HCT116 (cell line): ENCODE measurements at regions not wholly inside any gene's neighbourhood (a gene's known extent, or its start where the extent isn't known, plus 50 kb on each side); places are given as distances from the start of the nearest gene placed in this dataset.

Experiments
- ATAC-seq: fragments of 200-7000 bp; cut with Tn5 transposase; 2 replicates; pipeline ENCODE4 v1.9.1; 2020; ENCODE audit warnings: mild to moderate bottlenecking, moderate library complexity
- BruUV-seq: library from RNA; stranded (reverse); fragments of 400-500 nt; replicated peaks from 2 replicates; lab custom pipeline; 2021; lab: Mats Ljungman, UMichigan
- CTCF ChIA-PET: fragments of 300-600 bp; sonication (Branson Sonifier 250); formaldehyde crosslinking; loops from one replicate; lab custom pipeline; 2021; ENCODE audit warnings: antibody characterized with exemption; lab: Charles Lee
- POLR2A ChIA-PET: fragments of 300-600, 350-600 bp; sonication (Branson Sonifier 250); formaldehyde crosslinking; loops from one replicate; lab custom pipeline; 2021; ENCODE audit warnings: antibody characterized with exemption; lab: Charles Lee
- RAD21 ChIA-PET, 2 experiments: fragments of 300-600 bp; sonication (Branson Sonifier 250); formaldehyde crosslinking; loops; one replicate each; lab custom pipeline; 2023; ENCODE audit warnings: low total read pairs in 2 of 2; ENCODE audit not compliant: uncharacterized antibody in 2 of 2, unreplicated experiment in 2 of 2, low non-redundant PET in 1 of 2; lab: Charles Lee
- DNase-seq: peaks from one replicate; pipeline ENCODE4 v3.0.0-alpha.2; 2010; ENCODE audit warnings: low read depth, low spot score
- H2AFZ ChIP-seq: fragments of 200-600 bp; shearing (Covaris generic), sonication (generic); 2 replicates; pipeline ENCODE4 v1.6.1; 2017; ENCODE audit warnings: low read depth, mixed run types, mixed read lengths, antibody characterized with exemption, low read length; ENCODE audit not compliant: poor library complexity, severe bottlenecking
- H3K27ac ChIP-seq: 2 replicates; pipeline ENCODE4 v1.5.1; 2012; ENCODE audit warnings: low read depth, low read length
- H3K27me3 ChIP-seq: fragments of 200-600 bp; sonication (generic); 2 replicates; pipeline ENCODE4 v1.6.1; 2016; ENCODE audit warnings: mixed run types, low read length, mixed read lengths; ENCODE audit not compliant: insufficient read depth
- H3K36me3 ChIP-seq, 2 experiments: fragments of 200-500 bp in 1 of 2; fragments of 200-600 bp in 1 of 2; sonication (Bioruptor generic) in 1 of 2; sonication (generic) in 1 of 2; 2 replicates each; pipeline versions ENCODE4 v1.5.1 to v1.6.1; 2014 to 2016; ENCODE audit warnings: low read length in 2 of 2, inconsistent platforms in 1 of 2, mixed read lengths in 1 of 2, mixed run types in 1 of 2; ENCODE audit not compliant: insufficient read depth in 2 of 2, control insufficient read depth in 1 of 2
- H3K4me1 ChIP-seq, 2 experiments: fragments of 200-600 bp in 1 of 2; sonication (generic) in 1 of 2; 2 replicates each; pipeline versions ENCODE4 v1.5.1 to v1.6.1; 2012 to 2017; ENCODE audit warnings: low read length in 2 of 2, inconsistent platforms in 1 of 2, mild to moderate bottlenecking in 1 of 2, mixed read lengths in 1 of 2, mixed run types in 1 of 2, moderate library complexity in 1 of 2; ENCODE audit not compliant: insufficient read depth in 2 of 2, control insufficient read depth in 1 of 2
- H3K4me2 ChIP-seq: fragments of 200-600 bp; sonication (generic); 2 replicates; pipeline ENCODE4 v1.6.1; 2017; ENCODE audit warnings: mixed run types, low read length, mixed read lengths
- H3K4me3 ChIP-seq, 2 experiments: fragments of 200-600 bp in 1 of 2; sonication (generic) in 1 of 2; replicated peaks in 1 of 2; 2 replicates each; pipeline ENCODE4 v1.5.1; 2011 to 2016; ENCODE audit warnings: low read length in 2 of 2, control low read depth in 1 of 2, low read depth in 1 of 2, mild to moderate bottlenecking in 1 of 2, mixed read lengths in 1 of 2, mixed run types in 1 of 2
- H3K79me2 ChIP-seq: fragments of 200-600 bp; sonication (generic); 2 replicates; pipeline ENCODE4 v1.6.1; 2017; ENCODE audit warnings: mild to moderate bottlenecking, mixed run types, low read length, moderate library complexity, mixed read lengths; ENCODE audit not compliant: insufficient read depth
- H3K9ac ChIP-seq: fragments of 200-600 bp; sonication (generic); 2 replicates; pipeline ENCODE4 v1.6.1; 2016; ENCODE audit warnings: low read length, mixed read lengths
- H3K9me2 ChIP-seq: fragments of 200-600 bp; sonication (generic), shearing (Covaris generic); 2 replicates; pipeline ENCODE4 v1.6.1; 2017; ENCODE audit warnings: mixed run types, mild to moderate bottlenecking, moderate library complexity; ENCODE audit not compliant: insufficient read depth
- H3K9me3 ChIP-seq, 2 experiments: fragments of 200-500 bp in 1 of 2; fragments of 200-600 bp in 1 of 2; sonication (Bioruptor generic) in 1 of 2; sonication (generic) in 1 of 2; 2 replicates each; pipeline ENCODE4 v1.6.1; 2014 to 2017; ENCODE audit warnings: low read length in 2 of 2, mixed read lengths in 2 of 2, inconsistent platforms in 1 of 2, low read depth in 1 of 2, mild to moderate bottlenecking in 1 of 2, mixed run types in 1 of 2, moderate library complexity in 1 of 2; ENCODE audit not compliant: control insufficient read depth in 1 of 2, insufficient read depth in 1 of 2
- H4K20me1 ChIP-seq: fragments of 200-600 bp; sonication (generic), shearing (Covaris generic); 2 replicates; pipeline ENCODE4 v1.6.1; 2017; ENCODE audit warnings: mixed run types, mild to moderate bottlenecking, moderate library complexity; ENCODE audit not compliant: insufficient read depth
- ATF3 ChIP-seq: IDR thresholded peaks from 2 replicates; pipeline ENCODE4 v1.6.1; 2012
- CBX3 ChIP-seq: IDR thresholded peaks from 2 replicates; pipeline ENCODE4 v1.6.1; 2012; ENCODE audit warnings: low read depth
- CEBPB ChIP-seq: IDR thresholded peaks from 2 replicates; pipeline ENCODE4 v1.6.1; 2012; ENCODE audit warnings: low read depth
- CTCF ChIP-seq, 3 experiments: fragments of 200-600 bp in 1 of 3; sonication (generic) in 1 of 3; IDR thresholded peaks in 2 of 3; conservative IDR thresholded peaks in 1 of 3; 2 replicates each; pipeline ENCODE4 v1.5.1; 2012 to 2017; ENCODE audit warnings: low read depth in 2 of 3, low read length in 2 of 3, antibody characterized with exemption in 1 of 3, borderline replicate concordance in 1 of 3, control low read depth in 1 of 3, mild to moderate bottlenecking in 1 of 3, mixed read lengths in 1 of 3, mixed run types in 1 of 3, moderate library complexity in 1 of 3; ENCODE audit not compliant: insufficient read depth in 1 of 3
- EGR1 ChIP-seq: IDR thresholded peaks from 2 replicates; pipeline ENCODE4 v1.6.1; 2012; ENCODE audit warnings: low read depth
- FOSL1 ChIP-seq: IDR thresholded peaks from 2 replicates; pipeline ENCODE4 v1.6.1; 2012; ENCODE audit warnings: low read depth
- POLR2AphosphoS5 ChIP-seq: IDR thresholded peaks from 2 replicates; pipeline ENCODE4 v1.6.1; 2011; ENCODE audit warnings: mild to moderate bottlenecking, low read depth, low read length, moderate library complexity
- SIN3A ChIP-seq: IDR thresholded peaks from 2 replicates; pipeline ENCODE4 v1.6.1; 2012; ENCODE audit warnings: low read depth
- SP1 ChIP-seq: IDR thresholded peaks from 2 replicates; pipeline ENCODE4 v1.6.1; 2012; ENCODE audit warnings: low read depth
- SRF ChIP-seq: IDR thresholded peaks from 2 replicates; pipeline ENCODE4 v1.6.1; 2012; ENCODE audit warnings: low read depth
- TCF7L2 ChIP-seq: IDR thresholded peaks from 2 replicates; pipeline ENCODE4 v1.7.0; 2011; ENCODE audit warnings: borderline replicate concordance, inconsistent platforms; ENCODE audit not compliant: insufficient read depth, insufficient read length; ENCODE audit errors: extremely low read depth
- YY1 ChIP-seq: IDR thresholded peaks from 2 replicates; pipeline ENCODE4 v1.6.1; 2011; ENCODE audit warnings: low read length, low read depth, moderate library complexity, mild to moderate bottlenecking; ENCODE audit not compliant: insufficient replicate concordance; ENCODE audit errors: extremely low read depth
- ZNF274 ChIP-seq: fragments of 200-500 bp; sonication (Bioruptor generic); IDR thresholded peaks from 2 replicates; pipeline ENCODE4 v1.6.1; 2014; ENCODE audit warnings: mild to moderate bottlenecking, low read depth, low read length, inconsistent platforms
- intact Hi-C: fragments of 100-400 bp; cut with micrococcal nuclease; formaldehyde crosslinking; loops from 2 replicates; pipeline ENCODE4 v1.10.0; 2022

DNA sequence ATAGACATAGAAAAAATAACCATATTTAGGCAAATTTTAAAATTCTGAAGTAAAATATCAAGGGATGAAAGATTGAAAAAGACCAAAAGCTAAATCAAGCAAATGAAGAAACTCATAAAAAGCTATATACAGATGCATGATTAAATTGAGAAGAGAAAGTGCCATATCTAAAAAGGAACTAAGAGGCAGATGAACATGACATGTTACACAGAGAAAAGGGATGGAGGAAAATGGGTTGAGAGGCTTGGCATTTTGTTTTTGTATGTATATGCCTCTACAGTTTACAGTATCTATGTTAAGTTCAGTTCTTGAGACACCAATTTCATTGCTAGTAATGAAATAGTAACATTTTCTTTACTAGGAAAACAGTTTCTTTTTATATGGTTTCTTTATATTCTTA lies 1507.4 kb upstream of the SPRY2 start:
- Histone ChIP-seq H3K27me3 (no peaks in the 10 kb centered on the region), H3K4me3 (no peak overlapping the region), H3K4me2 (no peak overlapping the region)
- intact Hi-C loops = no loop called here
- ChIA-PET POLR2A (no interaction called here), RAD21 (no interaction called here)
- DNase-seq = no peak
- no peak for TF ChIP-seq EGR1
- no peak for TF ChIP-seq ZNF274
- no peak for TF ChIP-seq FOSL1
- TF ChIP-seq ATF3 = no peak
- no peak for TF ChIP-seq TCF7L2
- no peak for TF ChIP-seq YY1
- TF ChIP-seq POLR2AphosphoS5 = no peak
- TF ChIP-seq SRF = no peak
- TF ChIP-seq SP1 = no peak
- no peak for TF ChIP-seq CTCF (IDR thresholded peaks at IDR 0.05 in 2 of 3, conservative IDR thresholded peaks at IDR 0.05 in 1 of 3; ENCODE audit: borderline replicate concordance in 1 of 3, insufficient read depth in 1 of 3, low read depth in 2 of 3, low read length in 2 of 3)
- TF ChIP-seq SIN3A = no peak
- no peak for TF ChIP-seq CEBPB
- no peak for TF ChIP-seq CBX3
- TF ChIP-seq, all 23 proteins: peak for 0
- CTCF ChIA-PET = no interaction called here
- no peak overlapping the region for H3K9ac ChIP-seq
- no peak for ATAC-seq
- H3K9me2 ChIP-seq = no peaks in the 10 kb centered on the region
- no peaks in the 10 kb centered on the region for H4K20me1 ChIP-seq
- no TSS peak for BruUV-seq
- no peak overlapping the region for H3K27ac ChIP-seq
- no peaks in the 10 kb centered on the region; a peak in 1 of 4 replicates for H3K9me3 ChIP-seq
- H3K36me3 ChIP-seq = no peaks in the 10 kb centered on the region
- H3K79me2 ChIP-seq = no peaks in the 10 kb centered on the region
- no peak overlapping the region for H2AFZ ChIP-seq
- no peaks in the 10 kb centered on the region for H3K4me1 ChIP-seq
